ENCODE measurements at regions not wholly inside any gene's neighbourhood (a gene's known extent, or its start where the extent isn't known, plus 50 kb on each side); places are given as distances from the start of the nearest gene placed in this dataset.

GRCh38 chr6:166026586-166027126 is 141.0 kb downstream of the TBXT start:
- no peak for TF ChIP-seq CTCF (conservative IDR thresholded peaks at IDR 0.05; ENCODE audit: low read depth, low read length)
- TF ChIP-seq EZH2 (IDR thresholded peaks at IDR 0.05; ENCODE audit: borderline replicate concordance, low read depth, low read length, poor library complexity, severe bottlenecking) = no peak

All from A673 (cell line).